ENCODE measurements at regions not wholly inside any gene's neighbourhood (a gene's known extent, or its start where the extent isn't known, plus 50 kb on each side); places are given as distances from the start of the nearest gene placed in this dataset.
A peak's percentile ranks its signal among the peaks of the same experiment; 100 is the strongest.
"Not testable (repeated sequence)": the region's sequence is repeated elsewhere in the genome, so short reads cannot be mapped to it uniquely, and the experiment has no call there.

- Mint-ChIP-seq H3K4me1 (peaks cover 5% of the 10 kb centered on the region), H3K36me3 (ENCODE audit: low read depth) (no peaks in the 10 kb centered on the region)
- no peak for TF ChIP-seq CTCF (conservative IDR thresholded peaks at IDR 0.05)
These were observed 100.3 kb upstream of the NDST4 start for GRCh38 chr4:115213716-115214115.

GRCh38 chr4:115201042-115201330 lies 87.6 kb upstream of the NDST4 start:
- peak overlapping the region; percentile 84 for H3K27ac Mint-ChIP-seq (ENCODE audit: unreplicated experiment)
- H3K4me3 Mint-ChIP-seq: no peak overlapping the region
- no peaks in the 10 kb centered on the region for H3K36me3 Mint-ChIP-seq (ENCODE audit: low read depth)
- no peak for DNase-seq (ENCODE audit: low read depth, low spot score)
- TF ChIP-seq CTCF (conservative IDR thresholded peaks at IDR 0.05): no peak
- H3K9me3 Mint-ChIP-seq: peaks cover 10% of the 10 kb centered on the region
- no peaks in the 10 kb centered on the region for H3K4me1 Mint-ChIP-seq
- no peaks in the 10 kb centered on the region for H3K27me3 Mint-ChIP-seq (ENCODE audit: low read depth)

More at GRCh38 chr4:115213716-115214115, 100.3 kb upstream of the NDST4 start:
- Mint-ChIP-seq H3K4me3 (no peak overlapping the region), H3K9me3 (peaks cover 5% of the 10 kb centered on the region), H3K27me3 (ENCODE audit: low read depth) (no peaks in the 10 kb centered on the region), H3K27ac (ENCODE audit: unreplicated experiment) (no peak overlapping the region)
- no peak for DNase-seq (ENCODE audit: low read depth, low spot score)

GRCh38 chr4:115200201-115201041 lies 87.0 kb upstream of the NDST4 start:
- Mint-ChIP-seq H3K9me3 (peaks cover 10% of the 10 kb centered on the region), H3K27ac (ENCODE audit: unreplicated experiment) (peak overlapping the region; percentile 71)
- not testable (repeated sequence) for DNase-seq (ENCODE audit: low read depth, low spot score); H3K4me1 Mint-ChIP-seq; H3K36me3 Mint-ChIP-seq (ENCODE audit: low read depth); H3K27me3 Mint-ChIP-seq (ENCODE audit: low read depth); H3K4me3 Mint-ChIP-seq

- H3K27ac Mint-ChIP-seq (ENCODE audit: unreplicated experiment); H3K4me1 Mint-ChIP-seq; H3K36me3 Mint-ChIP-seq (ENCODE audit: low read depth): not testable (repeated sequence)
These were observed 81.2 kb upstream of the NDST4 start for GRCh38 chr4:115194612-115195011.

GRCh38 chr4:115190529-115190928 lies 77.1 kb upstream of the NDST4 start:
- TF ChIP-seq CTCF (conservative IDR thresholded peaks at IDR 0.05): no peak
- H3K27me3 Mint-ChIP-seq (ENCODE audit: low read depth): no peaks in the 10 kb centered on the region

More at GRCh38 chr4:115194612-115195011, 81.2 kb upstream of the NDST4 start:
- DNase-seq (ENCODE audit: low read depth, low spot score); H3K4me3 Mint-ChIP-seq; H3K27me3 Mint-ChIP-seq (ENCODE audit: low read depth): not testable (repeated sequence)
- H3K9me3 Mint-ChIP-seq: peaks cover 10% of the 10 kb centered on the region

GRCh38 chr4:115187136-115187535 lies 73.7 kb upstream of the NDST4 start:
- DNase-seq (ENCODE audit: low read depth, low spot score): no peak
- no peak overlapping the region for H3K27ac Mint-ChIP-seq (ENCODE audit: unreplicated experiment)
- no peak for TF ChIP-seq CTCF (conservative IDR thresholded peaks at IDR 0.05)

More at GRCh38 chr4:115190529-115190928, 77.1 kb upstream of the NDST4 start:
- Mint-ChIP-seq H3K9me3 (no peaks in the 10 kb centered on the region), H3K4me1 (no peaks in the 10 kb centered on the region), H3K27ac (ENCODE audit: unreplicated experiment) (no peak overlapping the region), H3K4me3 (no peak overlapping the region), H3K36me3 (ENCODE audit: low read depth) (no peaks in the 10 kb centered on the region)
- no peak for DNase-seq (ENCODE audit: low read depth, low spot score)

GRCh38 chr4:115179438-115180062 lies 66.1 kb upstream of the NDST4 start:
- H3K36me3 Mint-ChIP-seq (ENCODE audit: low read depth); H3K4me1 Mint-ChIP-seq; DNase-seq (ENCODE audit: low read depth, low spot score); H3K4me3 Mint-ChIP-seq; H3K27ac Mint-ChIP-seq (ENCODE audit: unreplicated experiment); H3K9me3 Mint-ChIP-seq; H3K27me3 Mint-ChIP-seq (ENCODE audit: low read depth): not testable (repeated sequence)

More at GRCh38 chr4:115187136-115187535, 73.7 kb upstream of the NDST4 start:
- no peaks in the 10 kb centered on the region for H3K27me3 Mint-ChIP-seq (ENCODE audit: low read depth)
- no peaks in the 10 kb centered on the region for H3K4me1 Mint-ChIP-seq
- no peaks in the 10 kb centered on the region for H3K36me3 Mint-ChIP-seq (ENCODE audit: low read depth)
- no peak overlapping the region for H3K4me3 Mint-ChIP-seq
- H3K9me3 Mint-ChIP-seq: peaks cover 2% of the 10 kb centered on the region

GRCh38 chr4:115178687-115179086 lies 65.3 kb upstream of the NDST4 start:
- not testable (repeated sequence) for DNase-seq (ENCODE audit: low read depth, low spot score); H3K4me3 Mint-ChIP-seq; H3K27me3 Mint-ChIP-seq (ENCODE audit: low read depth); H3K27ac Mint-ChIP-seq (ENCODE audit: unreplicated experiment); H3K4me1 Mint-ChIP-seq; H3K9me3 Mint-ChIP-seq; H3K36me3 Mint-ChIP-seq (ENCODE audit: low read depth)
